Motor neuron (in vitro differentiated cells): ENCODE measurements at regions not wholly inside any gene's neighbourhood (a gene's known extent, or its start where the extent isn't known, plus 50 kb on each side); places are given as distances from the start of the nearest gene placed in this dataset.

ENCODE experiments used
- ATAC-seq, 8 experiments: fragments of 200-7000 bp; cut with Tn5 transposase; replicated peaks in 6 of 8; 2 replicates each; pipeline ENCODE4 v1.8.0; 2021; ENCODE audit warnings: mild to moderate bottlenecking in 8 of 8, moderate library complexity in 8 of 8
- H3K27ac ChIP-seq, 2 donors: fragments of 250-450 bp; sonication (Bioruptor Pico); 2 replicates each; pipeline ENCODE4 v1.9.0; 2021; ENCODE audit warnings: antibody characterized with exemption in 2 of 2, mild to moderate bottlenecking in 2 of 2, moderate library complexity in 1 of 2
- H3K4me1 ChIP-seq, 2 donors: fragments of 250-450 bp; sonication (Bioruptor Pico); replicated peaks in 1 of 2; 2 replicates each; pipeline ENCODE4 v1.6.1; 2021; ENCODE audit warnings: antibody characterized with exemption in 2 of 2, mild to moderate bottlenecking in 2 of 2, moderate library complexity in 1 of 2
- H3K4me3 ChIP-seq, 5 donors: fragments of 250-450 bp; sonication (Bioruptor Pico); 2 replicates each; pipeline ENCODE4 v1.9.0; 2021; ENCODE audit warnings: antibody characterized with exemption in 5 of 5, mild to moderate bottlenecking in 5 of 5, moderate library complexity in 4 of 5
- WGBS, 10 experiments: fragments of 450-650 bp; shearing (Covaris generic); methylation state at CpG; one replicate each; pipeline ENCODE4 v1.0.0; 2022; 5-methylcytosine and 5-hydroxymethylcytosine counted together
- in situ Hi-C, 9 experiments: fragments of 400-800 bp; cut with MboI; loops; one replicate each; pipeline ENCODE4 v1.15.0; 2021; ENCODE audit warnings: low sequenced_read_pairs in 9 of 9, low pct_unique_long_range_greater_than_20kb in 2 of 9; ENCODE audit not compliant: unreplicated experiment in 9 of 9

GRCh38 chr3:55369141-55369847, 117.8 kb downstream of the WNT5A start:
- 65 to 100% (median 90%) methylated on average over 1 to 7 of the region's 10 CpGs; no CpG with 5 or more reads in 2 of the 10 experiments for WGBS, 10 experiments
- in situ Hi-C loops = no loop called here
- no peak for ATAC-seq

GRCh38 chr3:55368366-55368765, 118.7 kb downstream of the WNT5A start:
- ATAC-seq = no peak
- Histone ChIP-seq H3K4me1 (no peaks in the 10 kb centered on the region), H3K27ac (no peak overlapping the region), H3K4me3 (no peak overlapping the region)
- in situ Hi-C loops = no loop called here
- WGBS, 10 experiments = 83 to 100% (median 93%) methylated on average over 1 to 5 of the region's 6 CpGs; no CpG with 5 or more reads in 5 of the 10 experiments

More at GRCh38 chr3:55369141-55369847, 117.8 kb downstream of the WNT5A start:
- no peak overlapping the region for H3K4me3 ChIP-seq
- no peaks in the 10 kb centered on the region for H3K4me1 ChIP-seq
- no peak overlapping the region for H3K27ac ChIP-seq

- Histone ChIP-seq H3K4me1 (no peaks in the 10 kb centered on the region), H3K4me3 (no peak overlapping the region), H3K27ac (no peak overlapping the region)
- 0 to 81% (median 50%) methylated on average over 1 to 2 of the region's 2 CpGs for WGBS, 10 experiments
- in situ Hi-C loops = no loop called here
- no peak for ATAC-seq
These were observed 119.7 kb downstream of the WNT5A start for GRCh38 chr3:55367384-55367783.

GRCh38 chr3:55364421-55364820, 122.7 kb downstream of the WNT5A start:
- no peak overlapping the region for H3K4me3 ChIP-seq
- 20 to 100% (median 80%) methylated on average over 1 to 4 of the region's 4 CpGs; no CpG with 5 or more reads in 1 of the 10 experiments for WGBS, 10 experiments
- in situ Hi-C loops = no loop called here
- ATAC-seq = peak in 2 of 8 experiments; percentile 22 to 65
- H3K27ac ChIP-seq = no peak overlapping the region
- no peaks in the 10 kb centered on the region for H3K4me1 ChIP-seq

- H3K4me1 ChIP-seq = no peaks in the 10 kb centered on the region
- WGBS, 10 experiments = 47 to 100% (median 95%) methylated on average over 1 to 3 of the region's 3 CpGs; no CpG with 5 or more reads in 1 of the 10 experiments
- in situ Hi-C loops = no loop called here
- ATAC-seq = peak in 2 of 8 experiments; percentile 80 to 81
- no peak overlapping the region for H3K27ac ChIP-seq
- no peak overlapping the region for H3K4me3 ChIP-seq
These were observed 124.7 kb downstream of the WNT5A start for GRCh38 chr3:55362210-55362960.

GRCh38 chr3:55357796-55358195, 129.3 kb downstream of the WNT5A start:
- H3K4me1 ChIP-seq = no peaks in the 10 kb centered on the region
- ATAC-seq = no peak
- no peak overlapping the region for H3K4me3 ChIP-seq
- 60 to 100% (median 83%) methylated on average over 1 of the region's 1 CpG; no CpG with 5 or more reads in 5 of the 10 experiments for WGBS, 10 experiments
- in situ Hi-C loops = no loop called here
- no peak overlapping the region for H3K27ac ChIP-seq

GRCh38 chr3:55352668-55353067, 134.4 kb downstream of the WNT5A start:
- H3K4me3 ChIP-seq = no peak overlapping the region
- ATAC-seq = peak in 1 of 8 experiments; percentile 50
- in situ Hi-C loops = no loop called here
- 60 to 100% (median 86%) methylated on average over 1 to 2 of the region's 2 CpGs; no CpG with 5 or more reads in 6 of the 10 experiments for WGBS, 10 experiments
- H3K27ac ChIP-seq = no peak overlapping the region
- no peaks in the 10 kb centered on the region for H3K4me1 ChIP-seq

GRCh38 chr3:55349851-55350250, 137.3 kb downstream of the WNT5A start:
- ATAC-seq = no peak
- H3K4me3 ChIP-seq = no peak overlapping the region
- in situ Hi-C loops = no loop called here
- no peak overlapping the region for H3K27ac ChIP-seq
- no peaks in the 10 kb centered on the region for H3K4me1 ChIP-seq
- WGBS, 10 experiments = 0 to 20% (median 20%) methylated on average over 1 of the region's 1 CpG; no CpG with 5 or more reads in 7 of the 10 experiments

GRCh38 chr3:55343486-55344357, 143.4 kb downstream of the WNT5A start:
- H3K4me1 ChIP-seq = no peaks in the 10 kb centered on the region
- no peak overlapping the region for H3K4me3 ChIP-seq
- no peak overlapping the region for H3K27ac ChIP-seq
- ATAC-seq = no peak
- in situ Hi-C loops = no loop called here

GRCh38 chr3:55341502-55342031, 145.5 kb downstream of the WNT5A start:
- ATAC-seq = no peak
- in situ Hi-C loops = no loop called here
- H3K4me3 ChIP-seq = no peak overlapping the region
- WGBS, 10 experiments = 6 to 100% (median 53%) methylated on average over 1 to 3 of the region's 3 CpGs; no CpG with 5 or more reads in 2 of the 10 experiments
- no peak overlapping the region for H3K27ac ChIP-seq
- no peaks in the 10 kb centered on the region for H3K4me1 ChIP-seq

GRCh38 chr3:55339819-55340218, 147.3 kb downstream of the WNT5A start:
- H3K4me3 ChIP-seq = no peak overlapping the region
- H3K4me1 ChIP-seq = no peaks in the 10 kb centered on the region
- in situ Hi-C loops = no loop called here
- WGBS, 10 experiments = 0 to 73% (median 69%) methylated on average over 1 to 4 of the region's 4 CpGs; no CpG with 5 or more reads in 4 of the 10 experiments
- no peak overlapping the region for H3K27ac ChIP-seq
- ATAC-seq = no peak

- 15 to 100% (median 82%) methylated on average over 1 to 2 of the region's 3 CpGs; no CpG with 5 or more reads in 3 of the 10 experiments for WGBS, 10 experiments
- ATAC-seq = no peak
These were observed 147.7 kb downstream of the WNT5A start for GRCh38 chr3:55339390-55339789.

More at GRCh38 chr3:55339390-55339789, 147.7 kb downstream of the WNT5A start:
- in situ Hi-C loops = no loop called here
- Histone ChIP-seq H3K4me3 (no peak overlapping the region), H3K27ac (no peak overlapping the region), H3K4me1 (no peaks in the 10 kb centered on the region)
